GM21515 (cell line): ENCODE measurements at regions not wholly inside any gene's neighbourhood (a gene's known extent, or its start where the extent isn't known, plus 50 kb on each side); places are given as distances from the start of the nearest gene placed in this dataset.

Experiments used
- ATAC-seq: cut with Tn5 transposase; IDR thresholded peaks from one replicate; pipeline ENCODE4 v1.9.1; 2021; ENCODE audit not compliant: unreplicated experiment

DNA sequence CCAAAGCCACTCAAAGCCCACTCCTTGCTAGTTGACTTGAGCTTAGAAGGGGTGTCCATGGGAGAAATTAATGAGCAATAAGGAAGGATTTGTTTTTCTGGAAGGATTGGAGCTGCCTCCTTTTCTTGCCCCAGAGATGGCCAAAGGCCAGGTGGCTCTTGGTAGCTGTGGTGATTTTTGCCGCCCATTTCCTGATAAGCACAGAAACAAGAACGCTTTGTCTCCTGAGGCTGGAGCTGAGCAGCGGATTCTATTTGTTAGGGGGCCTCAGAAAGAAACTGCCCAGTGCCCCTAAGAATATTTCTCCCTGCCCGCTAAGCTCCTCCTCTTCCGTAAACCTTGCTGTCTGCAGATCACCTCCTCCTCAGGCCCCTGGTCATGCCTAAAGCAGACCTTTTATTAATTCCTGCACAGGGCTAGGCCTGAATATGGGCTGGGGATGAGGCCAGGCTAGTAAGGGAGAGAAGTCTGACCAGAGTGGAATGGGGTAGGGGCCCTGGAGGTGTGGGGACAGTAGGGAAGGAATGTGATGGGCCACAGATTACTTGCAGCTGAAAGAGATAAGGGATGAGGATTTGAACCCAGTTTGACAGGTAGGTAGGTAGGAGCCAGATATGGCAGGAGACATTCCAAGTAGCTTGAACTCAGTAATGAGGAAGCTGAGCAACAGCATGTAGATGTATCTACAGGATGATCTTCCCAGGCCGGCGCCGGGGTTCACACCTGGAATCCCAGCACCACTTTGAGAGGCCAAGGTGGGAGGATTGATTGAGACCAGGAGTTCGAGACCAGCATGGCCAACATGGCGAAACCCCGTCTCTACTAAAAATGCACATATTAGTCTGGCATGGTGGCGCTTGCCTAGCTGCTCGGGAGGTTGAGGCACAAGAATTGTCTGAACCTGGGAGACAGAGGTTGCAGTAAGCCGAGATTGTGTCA, 71.2 kb upstream of the NAA20 start:
- no peak for ATAC-seq

DNA sequence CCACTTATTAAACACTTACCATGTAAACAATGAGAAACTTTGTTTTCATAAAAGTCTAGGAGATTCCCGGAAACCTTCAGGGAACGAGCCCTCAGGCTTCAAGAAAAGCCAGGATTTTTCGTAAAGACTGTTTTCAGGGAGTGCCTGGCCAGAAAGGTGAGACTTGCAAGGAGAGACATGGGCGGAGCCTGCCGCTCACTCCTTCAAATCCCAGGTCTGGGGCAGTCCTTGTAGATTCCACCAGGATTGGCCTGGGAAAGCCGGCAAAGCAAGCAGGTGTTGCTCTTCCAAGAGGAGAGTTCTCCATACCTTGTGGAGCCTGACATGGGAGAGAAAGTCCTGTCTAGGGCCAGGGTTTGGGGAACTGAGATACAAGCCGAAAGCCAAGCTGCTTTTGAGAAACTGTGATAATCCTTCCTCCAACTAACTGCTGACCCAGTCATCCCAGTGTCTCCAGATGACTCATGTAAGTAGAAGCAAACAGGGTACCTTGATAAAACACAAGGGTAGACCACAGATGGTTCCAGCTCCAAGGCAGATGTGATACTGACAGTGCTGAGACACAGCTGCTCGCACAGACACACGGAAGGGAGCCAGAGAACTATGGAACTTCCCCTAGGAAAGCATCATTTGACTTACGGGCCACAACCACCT, 69.4 kb upstream of the NAA20 start:
- ATAC-seq: peak; percentile 67

DNA sequence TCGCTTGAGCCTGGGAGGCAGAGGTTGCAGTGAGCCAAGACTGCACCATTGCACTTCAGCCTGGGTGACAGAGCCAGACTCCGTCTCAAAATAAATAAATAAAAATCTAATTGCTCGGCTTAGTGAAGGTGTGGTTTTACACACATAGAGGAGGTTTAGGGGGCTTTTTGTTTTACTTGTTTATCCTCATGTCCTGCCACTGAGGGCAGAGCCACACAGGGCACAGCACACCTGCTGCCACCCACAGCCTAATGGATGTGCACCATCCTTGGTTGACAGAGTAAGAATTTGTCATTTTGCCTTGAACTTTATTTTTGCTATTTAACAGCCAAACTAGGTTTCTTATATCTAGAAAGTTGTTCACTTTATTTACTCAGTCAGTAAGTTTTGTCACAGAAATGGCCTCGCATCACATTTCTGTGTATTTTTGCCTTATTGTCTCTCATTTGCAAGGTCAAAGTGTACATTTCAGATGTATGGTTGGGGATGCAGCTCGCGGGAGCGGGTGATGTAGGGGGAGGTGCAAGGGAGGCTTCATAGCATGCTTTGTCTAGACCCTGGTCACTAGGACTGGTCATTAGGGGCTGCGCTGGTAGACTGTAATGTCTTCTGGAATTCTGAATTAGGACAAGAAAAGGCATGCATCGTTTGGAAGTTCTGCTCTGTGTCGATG, 67.8 kb upstream of the NAA20 start:
- ATAC-seq: no peak

DNA sequence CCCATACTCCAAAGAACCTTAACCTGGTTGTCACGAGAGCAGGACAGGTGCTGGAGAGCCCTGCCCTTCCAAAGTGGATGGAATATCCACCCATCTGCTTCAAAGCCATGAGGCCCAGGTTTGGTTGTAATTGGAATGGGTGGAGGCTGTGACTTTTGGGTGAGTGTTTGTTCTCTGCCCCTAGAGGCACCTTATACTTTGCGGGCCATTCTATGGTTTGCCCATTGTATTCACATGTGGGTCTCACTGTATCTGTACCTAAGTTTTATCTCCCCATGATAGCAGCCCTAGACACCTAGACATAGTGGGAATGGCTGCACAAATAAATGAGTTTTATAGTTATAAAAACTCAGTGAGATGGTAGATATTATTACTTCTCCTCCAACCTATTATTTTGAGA, 67.1 kb upstream of the NAA20 start:
- ATAC-seq: no peak

DNA sequence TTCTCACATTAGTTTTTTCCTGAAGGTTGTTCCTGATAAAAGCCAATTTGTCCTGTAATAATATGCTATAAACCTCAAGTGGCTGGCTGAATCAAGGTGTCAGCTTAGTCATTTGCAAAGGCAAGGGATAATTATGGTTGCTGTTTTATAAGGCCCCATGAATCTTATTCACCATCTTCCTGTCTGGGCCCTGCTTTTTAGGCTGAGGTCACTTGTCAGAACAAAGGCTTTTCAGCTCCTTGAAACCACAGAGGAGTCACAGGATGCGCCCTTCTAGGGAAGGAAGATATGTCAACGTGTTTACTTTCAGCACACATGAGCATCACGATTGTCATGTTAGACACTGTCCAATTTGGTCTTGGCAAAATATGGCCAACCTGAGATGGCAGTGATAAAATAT, 64.8 kb upstream of the NAA20 start:
- no peak for ATAC-seq

DNA sequence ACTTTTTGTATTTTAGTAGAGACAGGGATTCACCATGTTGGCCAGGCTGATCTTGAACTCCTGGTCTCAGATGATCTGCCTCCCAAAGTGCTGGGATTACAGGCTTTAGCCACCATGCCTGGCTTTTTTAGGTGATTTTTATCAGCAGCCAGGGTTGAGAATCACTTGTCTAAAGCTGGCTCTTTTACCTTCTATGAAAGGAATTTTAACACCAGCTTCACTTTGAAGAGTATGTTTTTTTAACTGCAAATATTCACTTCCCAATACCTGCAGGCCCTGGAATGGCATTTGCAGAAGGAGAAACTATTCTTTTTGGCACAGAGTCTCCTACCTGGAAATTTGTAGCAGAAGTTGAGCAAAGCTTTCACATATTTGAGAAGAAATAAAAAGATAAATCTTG, 63.6 kb upstream of the NAA20 start:
- ATAC-seq: no peak

DNA sequence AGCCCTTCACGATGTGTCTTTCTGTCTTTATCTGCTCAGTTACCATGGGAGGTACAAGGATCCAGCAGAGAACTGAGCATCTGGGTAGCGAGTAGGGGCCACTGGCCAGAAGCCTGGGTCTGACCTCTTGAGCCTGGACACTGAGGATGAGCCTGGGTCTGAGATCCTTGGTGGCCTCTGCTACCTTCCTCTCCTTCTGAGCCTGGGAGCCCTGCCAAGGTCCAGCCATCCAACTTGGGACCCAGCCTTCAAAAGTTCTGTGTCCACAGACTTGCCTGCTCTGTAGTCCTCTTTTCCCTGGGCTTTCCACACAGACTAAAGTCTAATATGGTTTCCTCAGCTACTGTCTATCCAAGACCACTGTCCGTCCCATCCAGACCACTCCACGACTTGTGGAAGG, 60.2 kb upstream of the NAA20 start:
- no peak for ATAC-seq

DNA sequence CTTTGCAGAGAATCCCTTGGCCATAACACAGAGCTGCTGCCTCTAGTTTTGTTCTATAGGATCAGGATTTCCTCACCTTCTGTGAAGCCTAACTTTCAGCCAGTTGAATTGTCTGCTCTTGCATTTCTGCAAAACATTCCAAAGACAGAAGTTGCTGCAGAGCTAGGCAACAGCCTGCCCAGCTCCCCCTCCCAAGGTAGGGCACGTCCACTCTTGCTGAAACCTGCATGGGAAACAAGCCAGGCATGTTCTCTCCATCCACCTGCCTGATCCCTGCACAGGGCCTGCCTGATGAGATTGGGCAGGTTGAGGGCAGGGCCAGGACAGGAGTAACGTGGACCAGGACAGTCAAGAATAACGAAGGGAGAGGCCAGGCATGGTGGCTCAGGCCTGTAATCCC, 58.9 kb upstream of the NAA20 start:
- ATAC-seq: no peak

DNA sequence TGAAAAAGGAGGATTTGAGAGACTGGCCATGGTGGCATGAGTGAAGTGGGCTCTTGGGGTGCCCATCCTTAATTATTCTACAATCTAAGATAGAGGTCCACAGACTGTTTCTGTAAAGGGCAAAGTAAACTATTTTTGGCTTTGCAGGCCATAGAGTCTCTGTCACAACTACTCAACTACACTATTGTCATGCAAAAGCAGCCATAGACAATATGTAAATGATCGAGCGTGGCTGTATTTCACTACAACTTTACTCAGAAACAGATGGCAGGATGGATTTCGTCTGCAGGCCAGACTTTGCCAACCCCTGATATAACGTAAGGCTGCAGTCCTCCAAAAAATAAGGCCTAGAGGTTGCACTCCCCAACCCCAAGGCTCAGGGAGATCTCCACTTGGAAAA, 58.2 kb upstream of the NAA20 start:
- ATAC-seq: no peak

DNA sequence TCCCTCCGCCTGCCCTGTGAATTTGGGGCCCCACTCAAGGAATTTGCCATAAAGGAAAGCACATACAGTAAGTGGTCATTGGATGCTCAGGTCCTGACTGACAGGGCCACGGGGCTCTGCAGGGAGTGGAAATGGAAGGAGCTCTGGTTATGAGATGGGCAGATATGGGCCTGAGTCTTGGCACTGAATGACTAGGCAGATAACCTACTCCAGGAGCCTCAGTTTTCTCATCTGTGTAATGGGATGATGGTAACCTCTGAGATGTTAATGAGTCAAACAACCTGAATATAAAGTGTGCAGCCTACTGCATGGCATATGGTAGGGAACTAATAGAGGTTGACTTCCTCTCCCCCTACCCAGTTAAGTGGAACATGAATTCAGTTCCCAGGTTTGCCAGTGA, 56.4 kb upstream of the NAA20 start:
- ATAC-seq: no peak

DNA sequence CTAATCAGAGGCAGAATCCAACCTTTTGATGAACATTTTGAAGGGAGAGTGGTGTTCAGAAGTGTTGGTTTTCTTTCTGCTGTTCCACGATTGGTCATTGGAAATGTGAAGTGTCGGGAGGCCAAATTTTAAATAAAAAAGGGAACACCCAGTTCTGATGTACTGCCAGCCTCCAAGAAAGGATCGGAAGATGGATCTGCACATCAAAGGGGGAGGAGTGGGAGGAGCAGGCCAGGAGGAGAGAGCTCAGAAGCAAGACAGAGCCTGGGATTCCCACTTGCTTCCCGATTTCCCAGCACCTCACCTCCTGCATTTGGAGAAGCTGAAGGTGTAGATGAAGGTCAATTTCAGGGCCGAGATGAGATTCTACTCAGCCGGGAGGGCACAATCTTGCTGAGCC, 55.9 kb upstream of the NAA20 start:
- no peak for ATAC-seq

DNA sequence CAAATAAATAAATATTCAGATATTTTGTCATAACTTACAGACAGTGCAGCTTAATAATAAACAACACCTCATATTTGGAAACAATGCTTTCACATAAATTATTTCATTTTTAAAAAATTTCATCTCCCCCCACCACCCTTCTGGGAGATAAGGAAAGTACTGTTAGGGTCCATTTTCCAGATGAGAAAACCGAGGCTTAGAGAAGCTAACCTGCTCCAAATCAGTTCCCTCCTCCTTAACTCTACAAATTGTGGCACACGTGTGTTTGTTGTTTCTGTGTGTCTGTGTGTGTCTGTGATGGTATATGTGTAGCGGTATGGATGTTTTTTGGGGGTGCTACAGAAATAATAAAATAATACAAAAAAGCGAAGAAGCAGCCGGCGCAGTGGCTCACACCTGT, 54.2 kb upstream of the NAA20 start:
- ATAC-seq: no peak

DNA sequence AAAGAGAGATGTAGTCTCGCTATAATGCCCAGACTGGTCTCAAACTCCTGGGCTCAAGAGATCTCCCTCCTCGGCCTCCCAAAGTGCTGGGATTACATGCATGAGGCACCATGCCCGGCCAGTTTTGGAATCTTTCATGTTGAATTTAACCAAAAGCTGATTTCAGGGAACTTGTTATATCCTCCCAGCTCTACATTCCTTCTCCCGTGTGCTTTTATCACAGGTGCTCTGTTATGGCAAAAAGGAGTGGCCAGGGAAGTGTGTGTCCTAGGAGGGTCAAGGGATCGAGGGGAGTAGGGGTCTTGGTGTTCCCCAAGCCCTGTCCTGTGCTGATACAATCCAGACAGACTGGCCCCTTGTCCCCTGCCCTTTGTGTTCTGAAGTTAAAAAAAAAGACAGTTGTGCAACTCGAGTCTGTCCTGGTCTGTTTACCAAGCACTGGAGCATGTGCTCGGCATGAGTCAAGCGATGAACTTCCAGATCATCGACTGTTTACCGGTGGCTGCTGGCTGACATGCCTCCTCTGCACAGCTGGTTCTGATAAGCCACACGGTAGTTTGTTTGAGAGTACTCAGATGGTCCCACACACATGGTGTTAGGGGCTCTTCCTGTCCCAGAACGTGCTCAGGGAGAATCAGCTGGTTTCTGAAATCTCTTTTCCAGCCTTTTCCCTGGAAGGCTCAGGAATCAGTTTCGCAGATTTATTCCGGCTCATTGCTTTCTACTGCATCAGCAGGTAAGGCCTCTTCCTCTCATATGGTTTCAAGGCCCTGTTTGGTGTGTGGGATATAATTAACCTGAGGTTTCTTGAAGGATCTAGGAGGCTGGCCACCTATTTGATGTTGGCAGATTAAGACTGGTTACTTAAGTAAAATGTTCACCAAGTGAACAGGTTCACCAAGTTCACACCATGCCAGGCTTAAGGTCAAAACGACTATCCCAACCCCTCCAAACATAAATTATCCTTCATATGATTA, 52.6 kb upstream of the NAA20 start:
- ATAC-seq: no peak

DNA sequence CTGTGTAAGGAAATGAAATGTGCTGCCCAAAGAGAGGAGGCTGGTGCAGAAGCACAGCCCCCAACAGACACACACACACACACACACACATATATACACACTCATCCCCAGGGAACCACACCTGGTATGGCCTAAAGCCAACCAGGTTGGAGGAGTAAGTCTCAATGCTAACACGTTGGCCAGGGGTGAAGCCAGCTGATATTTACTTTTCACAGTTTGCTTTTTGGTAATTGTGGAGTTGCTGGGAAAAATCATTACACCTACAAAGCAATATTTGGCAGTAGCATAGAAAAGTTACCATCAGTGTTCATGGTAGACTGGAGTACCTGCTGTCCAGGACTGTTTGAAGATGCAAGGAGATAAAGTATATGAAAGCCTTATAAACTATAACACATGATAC, 50.3 kb upstream of the NAA20 start:
- ATAC-seq: no peak
